ENCODE measurements at regions not wholly inside any gene's neighbourhood (a gene's known extent, or its start where the extent isn't known, plus 50 kb on each side); places are given as distances from the start of the nearest gene placed in this dataset.

DNA sequence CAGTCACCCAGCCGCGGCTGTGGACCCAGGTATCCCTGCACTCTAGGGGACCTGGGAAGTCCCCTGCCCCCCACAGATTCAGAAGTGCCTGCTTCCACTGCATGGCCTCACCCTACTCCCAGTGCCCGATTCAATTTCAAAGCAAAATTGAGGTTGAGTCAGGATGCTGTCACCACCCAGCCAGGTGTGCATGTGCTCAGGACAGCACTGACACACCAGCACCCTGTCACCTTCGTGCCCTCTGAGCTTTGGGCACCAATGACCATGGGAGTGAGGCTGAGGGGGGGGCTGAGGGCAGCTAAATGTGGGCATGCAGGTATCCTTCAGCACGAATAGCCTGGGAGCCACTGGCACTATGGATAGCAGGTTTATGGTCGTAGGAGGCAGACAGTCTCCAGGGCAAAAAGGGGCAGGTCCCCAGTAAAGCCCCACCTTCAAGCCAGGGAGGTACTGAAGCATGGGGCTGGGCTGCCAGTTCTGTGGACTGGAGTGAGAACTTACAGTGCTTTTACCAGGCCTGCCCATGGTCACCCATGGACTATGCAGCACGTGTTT lies 1151.6 kb upstream of the CDH6 start:
- DNase-seq (no peak), ATAC-seq (no peak)
- Mint-ChIP-seq H3K27me3 (no peaks in the 10 kb centered on the region), H3K36me3 (ENCODE audit: low read depth) (no peaks in the 10 kb centered on the region), H3K4me1 (no peaks in the 10 kb centered on the region), H3K27ac (no peak overlapping the region), H3K4me3 (no peak overlapping the region), H3K9me3 (ENCODE audit: low read depth) (peaks cover 5% of the 10 kb centered on the region)
- ChIA-PET POLR2A (no interaction called here), CTCF (interaction anchor here (1.0 kb wide), 1 partner anchor 1190 kb away, joined by 3 read pairs; no protein-coding TSS in a partner anchor)
- intact Hi-C loops (cut with DNase I, micrococcal nuclease): no loop called here

DNA sequence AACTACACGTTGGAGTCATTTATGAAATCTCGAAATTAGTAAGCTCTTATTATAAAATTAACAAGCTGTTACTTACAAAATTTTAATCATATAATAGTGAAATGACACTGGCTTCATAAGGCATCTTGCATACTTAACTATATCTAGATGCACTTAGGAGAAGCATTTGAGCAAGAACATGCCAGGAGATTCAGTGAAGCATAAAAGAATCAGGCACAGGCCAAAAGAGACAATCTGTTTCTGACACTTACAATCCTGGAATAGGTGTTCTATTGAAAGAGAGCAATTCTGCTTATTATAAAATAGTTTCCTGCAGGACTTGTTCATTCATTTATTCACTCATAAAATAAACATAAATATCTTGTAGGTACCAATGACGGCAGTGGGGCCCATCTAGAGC lies 1152.2 kb upstream of the CDH6 start:
- Mint-ChIP-seq H3K27me3 (no peaks in the 10 kb centered on the region), H3K4me1 (no peaks in the 10 kb centered on the region), H3K9me3 (ENCODE audit: low read depth) (peaks cover 2% of the 10 kb centered on the region), H3K27ac (no peak overlapping the region), H3K4me3 (no peak overlapping the region), H3K36me3 (ENCODE audit: low read depth) (no peaks in the 10 kb centered on the region)
- intact Hi-C loops (cut with DNase I, micrococcal nuclease): no loop called here
- ChIA-PET POLR2A (no interaction called here), CTCF (interaction anchor here (1.0 to 1.9 kb wide), 2 partner anchors 8 to 1190 kb away, joined by 3 to 9 read pairs; no protein-coding TSS in a partner anchor)
- no peak for ATAC-seq
- DNase-seq: no peak

DNA sequence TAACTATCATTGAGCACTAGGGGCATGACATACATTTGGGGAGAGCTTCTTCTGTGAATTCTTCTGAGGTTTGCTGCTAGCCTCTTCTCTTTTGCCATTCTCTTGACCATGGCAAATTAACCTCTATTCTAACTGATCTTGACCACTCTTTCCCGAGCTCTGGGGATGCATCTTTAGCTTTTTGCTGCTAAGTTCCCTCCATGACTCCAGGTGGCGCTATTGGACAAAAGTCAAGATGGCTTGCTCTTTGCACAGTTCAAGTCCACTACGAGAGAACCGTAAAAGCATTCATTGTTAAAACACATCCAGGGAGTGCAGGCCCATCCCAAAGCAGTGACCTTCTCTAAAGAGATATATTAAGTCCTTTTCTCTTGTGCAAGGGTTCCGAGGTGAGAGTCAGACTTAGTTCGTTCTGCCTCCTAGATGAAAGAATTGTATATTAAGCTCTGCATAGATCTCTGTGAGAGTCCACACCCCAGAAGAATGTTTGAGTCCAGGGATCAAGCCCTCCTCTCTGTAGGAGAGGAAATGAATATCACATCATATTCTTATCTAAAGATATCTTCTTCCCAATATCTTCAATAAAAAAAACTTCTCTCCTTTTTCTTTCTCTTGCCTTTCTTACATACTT lies 1152.9 kb upstream of the CDH6 start:
- no peaks in the 10 kb centered on the region for H3K27me3 Mint-ChIP-seq
- H3K4me1 Mint-ChIP-seq: no peaks in the 10 kb centered on the region
- DNase-seq (peak; percentile 37), ATAC-seq (no peak)
- no peak overlapping the region for H3K27ac Mint-ChIP-seq
- no peak overlapping the region for H3K4me3 Mint-ChIP-seq
- ChIA-PET POLR2A (no interaction called here), CTCF (interaction anchor here (0.7 to 1.9 kb wide), 5 partner anchors 9 to 1191 kb away, joined by 3 to 9 read pairs (median 3); no protein-coding TSS in a partner anchor)
- peaks cover 4% of the 10 kb centered on the region for H3K9me3 Mint-ChIP-seq (ENCODE audit: low read depth)
- H3K36me3 Mint-ChIP-seq (ENCODE audit: low read depth): no peaks in the 10 kb centered on the region
- intact Hi-C loops (cut with DNase I, micrococcal nuclease): loop anchor here in 1 of 2 experiments (1.0 kb wide), 1 partner anchor 1192 kb away; no protein-coding TSS in a partner anchor

DNA sequence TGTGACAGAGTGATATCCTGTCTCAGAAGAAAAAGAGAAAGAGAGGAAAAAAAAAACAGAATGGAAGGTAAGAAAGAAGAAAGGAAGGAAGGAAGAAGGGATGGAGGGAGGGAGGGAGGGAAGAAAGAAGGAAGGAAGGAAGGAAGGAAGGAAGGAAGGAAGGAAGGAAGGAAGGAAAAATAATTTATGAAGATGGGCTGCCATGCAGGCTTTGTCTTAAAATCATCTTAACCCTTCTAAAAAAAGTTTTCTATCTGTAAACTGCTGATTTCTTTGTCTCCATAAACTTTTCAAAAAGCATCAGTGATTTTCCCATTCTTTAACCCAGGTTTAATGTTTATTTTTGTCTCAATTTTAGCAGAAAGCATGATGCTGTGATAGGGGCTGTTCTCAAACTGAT lies 1154.1 kb upstream of the CDH6 start:
- Mint-ChIP-seq H3K9me3 (ENCODE audit: low read depth) (peaks cover 9% of the 10 kb centered on the region), H3K4me1 (no peaks in the 10 kb centered on the region), H3K27ac (no peak overlapping the region), H3K36me3 (ENCODE audit: low read depth) (no peaks in the 10 kb centered on the region), H3K4me3 (no peak overlapping the region), H3K27me3 (no peaks in the 10 kb centered on the region)
- intact Hi-C loops (cut with DNase I, micrococcal nuclease): no loop called here
- DNase-seq: no peak
- ChIA-PET POLR2A (no interaction called here), CTCF (interaction anchor here (1.3 to 1.9 kb wide), 2 partner anchors 10 to 31 kb away, joined by 3 to 9 read pairs; no protein-coding TSS in a partner anchor)
- ATAC-seq: no peak

DNA sequence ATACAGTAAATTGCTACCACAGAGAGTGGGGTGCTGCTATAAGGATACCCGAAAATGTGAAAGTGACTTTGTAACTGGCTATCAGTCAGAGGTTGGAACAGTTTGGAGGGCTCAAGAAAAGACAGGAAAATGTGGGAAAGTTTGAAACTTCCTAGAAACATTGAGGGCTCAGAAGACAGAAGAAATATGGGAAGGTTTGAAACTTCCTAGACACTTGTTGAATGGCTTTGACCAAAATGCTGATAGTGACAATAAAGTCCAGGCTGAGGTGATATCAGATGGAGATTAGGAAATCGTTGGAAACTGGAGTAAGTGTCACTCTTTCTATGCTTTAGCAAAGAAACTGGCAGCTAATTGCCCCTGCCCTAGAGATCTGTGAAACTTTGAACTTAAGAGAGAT lies 1158.6 kb upstream of the CDH6 start:
- ChIA-PET POLR2A (no interaction called here), CTCF (no interaction called here)
- Mint-ChIP-seq H3K27me3 (no peaks in the 10 kb centered on the region), H3K9me3 (ENCODE audit: low read depth) (peaks cover 7% of the 10 kb centered on the region), H3K4me1 (no peaks in the 10 kb centered on the region), H3K36me3 (ENCODE audit: low read depth) (no peaks in the 10 kb centered on the region), H3K27ac (no peak overlapping the region), H3K4me3 (no peak overlapping the region)
- ATAC-seq (no peak), DNase-seq (no peak)
- intact Hi-C loops (cut with DNase I, micrococcal nuclease): no loop called here

DNA sequence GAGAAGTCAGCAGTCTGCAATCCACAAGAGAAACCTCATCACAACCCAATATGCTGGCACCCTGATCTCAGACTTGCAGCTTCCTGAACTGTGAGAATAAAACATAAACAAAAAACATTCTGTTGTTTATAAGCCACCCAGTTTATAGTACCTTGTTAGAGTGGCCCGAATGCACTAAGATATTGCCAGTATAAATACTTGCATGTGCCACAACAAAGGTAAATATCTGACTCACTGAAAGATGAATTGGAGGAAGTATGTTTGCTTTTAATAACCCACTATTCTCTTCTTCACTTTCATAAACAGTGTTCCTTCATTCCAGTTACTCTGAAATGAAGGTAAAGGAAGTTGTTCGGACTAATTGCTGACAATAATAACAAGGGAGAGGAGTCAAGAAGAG lies 1163.4 kb upstream of the CDH6 start:
- CTCF ChIA-PET: no interaction called here
- Mint-ChIP-seq H3K27me3 (no peaks in the 10 kb centered on the region), H3K9me3 (ENCODE audit: low read depth) (peaks cover 14% of the 10 kb centered on the region), H3K4me1 (no peaks in the 10 kb centered on the region), H3K27ac (no peak overlapping the region), H3K4me3 (no peak overlapping the region), H3K36me3 (ENCODE audit: low read depth) (no peaks in the 10 kb centered on the region)
- POLR2A ChIA-PET: no interaction called here
- DNase-seq (no peak), ATAC-seq (no peak)
- intact Hi-C loops (cut with DNase I, micrococcal nuclease): no loop called here

DNA sequence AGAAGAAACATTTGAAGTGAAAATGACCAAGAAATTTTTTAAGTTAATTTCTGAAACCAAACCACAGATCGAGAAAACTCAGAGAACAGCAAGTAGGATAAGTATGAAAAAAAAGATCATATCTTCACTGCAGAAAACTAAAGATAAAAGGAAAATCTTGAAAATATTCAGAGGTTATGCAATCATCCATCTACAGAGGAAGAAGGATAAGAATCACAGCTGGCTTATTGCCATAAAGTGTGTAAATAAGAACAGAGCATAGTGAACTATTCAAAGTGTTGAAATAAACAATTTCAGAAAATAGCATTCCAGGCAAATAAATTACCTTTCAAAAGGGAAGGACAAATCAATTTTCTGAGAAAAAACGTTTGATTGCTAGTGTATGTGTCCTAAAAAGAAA lies 1191.7 kb upstream of the CDH6 start:
- POLR2A ChIA-PET: no interaction called here
- Mint-ChIP-seq H3K27me3 (no peaks in the 10 kb centered on the region), H3K9me3 (ENCODE audit: low read depth) (peaks cover 16% of the 10 kb centered on the region), H3K4me3 (no peak overlapping the region), H3K36me3 (ENCODE audit: low read depth) (no peaks in the 10 kb centered on the region), H3K27ac (no peak overlapping the region), H3K4me1 (no peaks in the 10 kb centered on the region)
- ATAC-seq (no peak), DNase-seq (no peak)
- intact Hi-C loops (cut with DNase I, micrococcal nuclease): no loop called here
- CTCF ChIA-PET: no interaction called here

DNA sequence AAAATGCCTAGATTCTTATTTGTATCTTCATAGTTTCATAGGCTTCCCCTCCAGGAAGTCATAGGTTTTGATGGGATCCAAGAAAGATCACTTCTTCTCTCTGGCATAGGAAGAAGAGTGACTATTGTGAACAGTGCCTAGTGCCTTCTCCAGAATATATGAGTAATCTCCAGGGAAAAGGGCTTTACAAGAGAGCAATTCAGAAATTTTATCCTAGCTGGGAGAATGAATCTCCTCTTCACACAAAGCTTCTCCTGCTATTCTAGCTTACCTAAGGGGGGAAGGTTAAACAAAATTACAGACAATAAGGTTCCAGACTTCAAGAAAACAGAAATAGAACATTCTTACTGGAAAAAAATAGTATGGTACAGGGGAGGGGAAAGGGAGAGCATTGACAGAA lies 1193.3 kb upstream of the CDH6 start:
- no peak overlapping the region for H3K27ac Mint-ChIP-seq
- DNase-seq: no peak
- no peaks in the 10 kb centered on the region for H3K4me1 Mint-ChIP-seq
- no peaks in the 10 kb centered on the region for H3K27me3 Mint-ChIP-seq
- H3K4me3 Mint-ChIP-seq: no peak overlapping the region
- H3K36me3 Mint-ChIP-seq (ENCODE audit: low read depth): no peaks in the 10 kb centered on the region
- H3K9me3 Mint-ChIP-seq (ENCODE audit: low read depth): peaks cover 16% of the 10 kb centered on the region
- ATAC-seq: no peak
- CTCF ChIA-PET: interaction anchor here (0.6 kb wide), 1 partner anchor 868 kb away, joined by 3 read pairs; no protein-coding TSS in a partner anchor
- POLR2A ChIA-PET: no interaction called here
- intact Hi-C loops (cut with DNase I, micrococcal nuclease): no loop called here

DNA sequence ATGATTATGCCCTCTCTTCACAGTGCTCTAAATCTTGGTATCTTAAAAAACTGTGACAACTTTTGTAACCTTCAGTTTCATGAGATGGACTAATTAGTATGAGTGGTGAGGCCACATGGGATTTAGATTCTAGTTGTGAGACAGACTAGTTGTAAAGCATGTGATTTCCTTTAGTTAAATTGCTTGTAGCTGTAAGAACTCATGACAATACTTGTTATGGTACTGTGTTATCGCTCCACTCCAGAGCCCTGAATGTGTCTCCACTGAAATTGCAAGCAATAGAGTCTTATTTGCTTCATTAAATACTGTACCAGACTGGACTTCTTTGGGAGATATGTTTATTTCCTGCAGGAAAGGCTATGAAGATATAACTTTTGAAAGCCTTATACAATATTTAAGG lies 1198.3 kb upstream of the CDH6 start:
- ChIA-PET POLR2A (no interaction called here), CTCF (no interaction called here)
- H3K36me3 Mint-ChIP-seq (ENCODE audit: low read depth): no peaks in the 10 kb centered on the region
- DNase-seq: no peak
- no peaks in the 10 kb centered on the region for H3K4me1 Mint-ChIP-seq
- no peak for ATAC-seq
- no peaks in the 10 kb centered on the region for H3K27me3 Mint-ChIP-seq
- H3K9me3 Mint-ChIP-seq (ENCODE audit: low read depth): peaks cover 8% of the 10 kb centered on the region
- no peak overlapping the region for H3K4me3 Mint-ChIP-seq
- no peak overlapping the region for H3K27ac Mint-ChIP-seq
- intact Hi-C loops (cut with DNase I, micrococcal nuclease): no loop called here

DNA sequence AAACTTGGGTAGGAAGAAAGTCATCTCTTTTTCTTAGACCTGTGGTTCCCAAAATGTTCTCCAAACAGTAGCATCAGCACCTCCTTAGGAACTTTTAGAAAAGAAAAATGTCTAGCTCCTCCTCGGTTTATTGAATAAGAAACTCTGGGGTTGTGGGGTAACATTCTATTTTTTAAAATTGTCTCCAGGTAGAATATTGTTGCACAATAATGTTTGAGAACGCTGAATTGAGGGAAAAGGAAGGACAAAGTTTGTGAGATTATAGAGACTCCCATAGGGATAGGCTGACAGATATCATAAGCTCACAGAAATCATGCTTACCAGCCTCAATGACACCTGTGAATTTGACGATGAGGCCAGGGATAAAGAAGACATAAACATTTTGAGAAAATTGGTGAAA lies 1199.0 kb upstream of the CDH6 start:
- no peak overlapping the region for H3K4me3 Mint-ChIP-seq
- no peaks in the 10 kb centered on the region for H3K36me3 Mint-ChIP-seq (ENCODE audit: low read depth)
- intact Hi-C loops (cut with DNase I, micrococcal nuclease): no loop called here
- H3K27me3 Mint-ChIP-seq: no peaks in the 10 kb centered on the region
- CTCF ChIA-PET: interaction anchor here (0.6 kb wide), 1 partner anchor 11 kb away, joined by 3 read pairs; no protein-coding TSS in a partner anchor
- H3K4me1 Mint-ChIP-seq: no peaks in the 10 kb centered on the region
- peaks cover 9% of the 10 kb centered on the region for H3K9me3 Mint-ChIP-seq (ENCODE audit: low read depth)
- ATAC-seq: no peak
- no peak for DNase-seq
- POLR2A ChIA-PET: no interaction called here
- H3K27ac Mint-ChIP-seq: no peak overlapping the region

DNA sequence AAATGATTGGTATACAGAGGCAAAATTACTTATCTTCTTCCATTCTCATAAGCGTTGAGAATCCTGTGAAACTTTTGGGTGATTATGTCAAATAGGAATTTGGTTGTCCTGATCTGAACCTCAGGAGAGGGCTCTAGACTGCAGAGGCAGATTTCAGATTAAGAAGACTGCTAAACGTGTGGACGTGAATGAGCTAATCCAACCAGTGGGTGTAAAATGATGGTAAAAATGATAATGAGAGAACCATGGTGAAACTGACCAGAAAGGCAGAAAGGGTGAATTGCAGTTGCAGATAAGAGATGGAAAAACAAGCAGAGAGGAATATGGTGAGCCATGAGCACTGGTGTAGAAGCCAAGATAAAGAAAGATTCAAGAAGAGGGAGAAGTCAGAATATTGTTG lies 1200.2 kb upstream of the CDH6 start:
- H3K4me3 Mint-ChIP-seq: no peak overlapping the region
- ChIA-PET CTCF (no interaction called here), POLR2A (no interaction called here)
- no peak for ATAC-seq
- no peaks in the 10 kb centered on the region for H3K27me3 Mint-ChIP-seq
- intact Hi-C loops (cut with DNase I, micrococcal nuclease): no loop called here
- H3K36me3 Mint-ChIP-seq (ENCODE audit: low read depth): no peaks in the 10 kb centered on the region
- peaks cover 9% of the 10 kb centered on the region for H3K9me3 Mint-ChIP-seq (ENCODE audit: low read depth)
- H3K27ac Mint-ChIP-seq: no peak overlapping the region
- no peaks in the 10 kb centered on the region for H3K4me1 Mint-ChIP-seq
- DNase-seq: no peak

DNA sequence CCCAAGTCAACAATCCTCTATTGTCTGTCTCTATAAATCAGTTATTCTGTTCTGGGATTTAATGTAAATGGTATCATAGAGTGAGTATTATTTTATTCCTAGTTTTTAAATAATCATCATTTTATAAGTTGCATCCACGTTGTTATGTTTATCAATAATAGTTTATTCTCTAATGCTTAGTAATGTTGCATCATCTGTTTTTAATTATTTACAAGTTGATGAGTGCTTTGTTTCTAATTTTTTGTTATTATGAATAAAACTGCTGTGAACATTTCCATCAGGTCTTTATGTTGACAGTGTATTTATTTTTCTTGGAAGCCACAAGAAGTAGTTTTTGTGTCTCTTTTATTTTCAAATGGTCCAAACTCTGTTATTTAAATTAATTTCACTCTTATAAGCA lies 1201.2 kb upstream of the CDH6 start:
- Mint-ChIP-seq H3K27ac (no peak overlapping the region), H3K36me3 (ENCODE audit: low read depth) (no peaks in the 10 kb centered on the region), H3K9me3 (ENCODE audit: low read depth) (peaks cover 9% of the 10 kb centered on the region), H3K27me3 (no peaks in the 10 kb centered on the region), H3K4me3 (no peak overlapping the region), H3K4me1 (no peaks in the 10 kb centered on the region)
- DNase-seq (no peak), ATAC-seq (no peak)
- CTCF ChIA-PET: no interaction called here
- intact Hi-C loops (cut with DNase I, micrococcal nuclease): no loop called here
- POLR2A ChIA-PET: no interaction called here

All from activated CD4-positive, alpha-beta T cell treated with anti-CD3 and anti-CD28 coated beads for 36 hours (primary cell).